M059J (cell line): ENCODE measurements at regions not wholly inside any gene's neighbourhood (a gene's known extent, or its start where the extent isn't known, plus 50 kb on each side); places are given as distances from the start of the nearest gene placed in this dataset.

Experiments used
- DNase-seq: peaks from one replicate; pipeline ENCODE4 v3.0.0-alpha.2; 2012; ENCODE audit warnings: low read depth

- no peak for DNase-seq
Observed at GRCh38 chr3:141669434-141669833, 68.7 kb upstream of the RNF7 start.

- DNase-seq = no peak
Observed at GRCh38 chr3:141677701-141678100, 60.4 kb upstream of the RNF7 start.

GRCh38 chr3:141680620-141681389, 57.3 kb upstream of the RNF7 start:
- DNase-seq = peak; percentile 92

GRCh38 chr3:141681390-141681780, 56.7 kb upstream of the RNF7 start:
- DNase-seq = no peak

- DNase-seq = peak; percentile 33
Observed at GRCh38 chr3:141682007-141682406, 56.1 kb upstream of the RNF7 start.

- no peak for DNase-seq
Observed at GRCh38 chr3:141682921-141683320, 55.2 kb upstream of the RNF7 start.

- no peak for DNase-seq
Observed at GRCh38 chr3:141684758-141685157, 53.3 kb upstream of the RNF7 start.

- DNase-seq = peak; percentile 87
Observed at GRCh38 chr3:141686466-141687291, 51.4 kb upstream of the RNF7 start.
